Urinary bladder (tissue), 3 donors: ENCODE measurements at regions not wholly inside any gene's neighbourhood (a gene's known extent, or its start where the extent isn't known, plus 50 kb on each side); places are given as distances from the start of the nearest gene placed in this dataset.

ENCODE experiments used
- DNase-seq: peaks from one replicate; pipeline ENCODE4 v3.0.0-alpha.2; 2015; ENCODE audit errors: extremely low spot score
- H3K27ac ChIP-seq: one replicate; pipeline ENCODE4 v1.5.1; 2013; ENCODE audit warnings: low read depth, mild to moderate bottlenecking, moderate library complexity
- H3K36me3 ChIP-seq: one replicate; pipeline ENCODE4 v1.6.1; 2013; ENCODE audit warnings: mild to moderate bottlenecking, moderate library complexity; ENCODE audit not compliant: insufficient read depth
- H3K4me1 ChIP-seq: one replicate; pipeline ENCODE4 v1.6.1; 2013; ENCODE audit warnings: mild to moderate bottlenecking, moderate library complexity; ENCODE audit not compliant: insufficient read depth
- H3K4me3 ChIP-seq: one replicate; pipeline ENCODE4 v1.5.1; 2013; ENCODE audit warnings: low read depth, low read length
- WGBS: extraction: QIAGEN DNeasy Blood & Tissue Kit; methylation state at CpG from one replicate; pipeline ENCODE4 v1.1.7; 2013; 5-methylcytosine and 5-hydroxymethylcytosine counted together
- donor health status: healthy with polysubstance abuse.
- donor health status: healthy.

GRCh38 chr5:6218116-6218515 lies 160.2 kb downstream of the MED10 start:
- Histone ChIP-seq H3K27ac (no peak overlapping the region), H3K36me3 (no peaks in the 10 kb centered on the region), H3K4me1 (no peaks in the 10 kb centered on the region), H3K4me3 (no peak overlapping the region)
- WGBS: 83% methylated on average over 7 of the region's 7 CpGs
- no peak for DNase-seq

GRCh38 chr5:6216471-6217075 lies 161.8 kb downstream of the MED10 start:
- DNase-seq: no peak
- Histone ChIP-seq H3K27ac (no peak overlapping the region), H3K4me1 (no peaks in the 10 kb centered on the region), H3K36me3 (no peaks in the 10 kb centered on the region), H3K4me3 (no peak overlapping the region)
- WGBS: 82% methylated on average over 9 of the region's 9 CpGs

- Histone ChIP-seq H3K27ac (no peak overlapping the region), H3K4me1 (no peaks in the 10 kb centered on the region), H3K36me3 (no peaks in the 10 kb centered on the region), H3K4me3 (no peak overlapping the region)
- DNase-seq: no peak
- WGBS: 73% methylated on average over 8 of the region's 8 CpGs
Observed at GRCh38 chr5:6215891-6216290, 162.5 kb downstream of the MED10 start.

- Histone ChIP-seq H3K4me3 (no peak overlapping the region), H3K36me3 (no peaks in the 10 kb centered on the region), H3K27ac (no peak overlapping the region), H3K4me1 (no peaks in the 10 kb centered on the region)
- no peak for DNase-seq
- 68% methylated on average over 1 of the region's 1 CpG for WGBS
Observed at GRCh38 chr5:6212244-6212643, 166.1 kb downstream of the MED10 start.

- H3K36me3 ChIP-seq: no peaks in the 10 kb centered on the region
- no peak overlapping the region for H3K4me3 ChIP-seq
- 79% methylated on average over 1 of the region's 1 CpG for WGBS
Observed at GRCh38 chr5:6206501-6206900, 171.8 kb downstream of the MED10 start.

GRCh38 chr5:6202968-6203365 lies 175.4 kb downstream of the MED10 start:
- H3K27ac ChIP-seq: no peak overlapping the region
- WGBS: 71% methylated on average over 4 of the region's 4 CpGs
- no peak overlapping the region for H3K4me3 ChIP-seq
- DNase-seq: no peak
- no peaks in the 10 kb centered on the region for H3K4me1 ChIP-seq
- H3K36me3 ChIP-seq: no peaks in the 10 kb centered on the region

More at GRCh38 chr5:6206501-6206900, 171.8 kb downstream of the MED10 start:
- no peak for DNase-seq
- H3K27ac ChIP-seq: no peak overlapping the region
- H3K4me1 ChIP-seq: no peaks in the 10 kb centered on the region

- H3K4me3 ChIP-seq: no peak overlapping the region
- WGBS: 72% methylated on average over 6 of the region's 6 CpGs
- H3K27ac ChIP-seq: no peak overlapping the region
- DNase-seq: no peak
- no peaks in the 10 kb centered on the region for H3K4me1 ChIP-seq
- H3K36me3 ChIP-seq: no peaks in the 10 kb centered on the region
Observed at GRCh38 chr5:6202149-6202967, 176.0 kb downstream of the MED10 start.

- H3K4me1 ChIP-seq: no peaks in the 10 kb centered on the region
- H3K27ac ChIP-seq: no peak overlapping the region
- DNase-seq: no peak
- H3K4me3 ChIP-seq: no peak overlapping the region
- no peaks in the 10 kb centered on the region for H3K36me3 ChIP-seq
- 85% methylated on average over 6 of the region's 6 CpGs for WGBS
Observed at GRCh38 chr5:6201631-6202030, 176.7 kb downstream of the MED10 start.

GRCh38 chr5:6198531-6198930 lies 179.8 kb downstream of the MED10 start:
- H3K27ac ChIP-seq: no peak overlapping the region
- no peaks in the 10 kb centered on the region for H3K4me1 ChIP-seq
- no peak for DNase-seq
- H3K4me3 ChIP-seq: no peak overlapping the region
- no peaks in the 10 kb centered on the region for H3K36me3 ChIP-seq
- 78% methylated on average over 5 of the region's 5 CpGs for WGBS

- Histone ChIP-seq H3K4me3 (no peak overlapping the region), H3K4me1 (no peaks in the 10 kb centered on the region), H3K36me3 (no peaks in the 10 kb centered on the region), H3K27ac (no peak overlapping the region)
- no peak for DNase-seq
- WGBS: 77% methylated on average over 7 of the region's 7 CpGs
Observed at GRCh38 chr5:6197427-6197826, 180.9 kb downstream of the MED10 start.

GRCh38 chr5:6195711-6196358 lies 182.5 kb downstream of the MED10 start:
- 74% methylated on average over 9 of the region's 9 CpGs for WGBS
- Histone ChIP-seq H3K36me3 (no peaks in the 10 kb centered on the region), H3K4me3 (no peak overlapping the region), H3K4me1 (no peaks in the 10 kb centered on the region), H3K27ac (no peak overlapping the region)
- no peak for DNase-seq

GRCh38 chr5:6194906-6195612 lies 183.3 kb downstream of the MED10 start:
- DNase-seq: no peak
- no peak overlapping the region for H3K4me3 ChIP-seq
- no peaks in the 10 kb centered on the region for H3K36me3 ChIP-seq
- no peaks in the 10 kb centered on the region for H3K4me1 ChIP-seq
- no peak overlapping the region for H3K27ac ChIP-seq
- WGBS: 59% methylated on average over 5 of the region's 5 CpGs

- H3K36me3 ChIP-seq: no peaks in the 10 kb centered on the region
- DNase-seq: no peak
- H3K27ac ChIP-seq: no peak overlapping the region
- no peaks in the 10 kb centered on the region for H3K4me1 ChIP-seq
- no peak overlapping the region for H3K4me3 ChIP-seq
- 91% methylated on average over 13 of the region's 13 CpGs for WGBS
Observed at GRCh38 chr5:6194261-6194875, 184.0 kb downstream of the MED10 start.
